ENCODE measurements at regions not wholly inside any gene's neighbourhood (a gene's known extent, or its start where the extent isn't known, plus 50 kb on each side); places are given as distances from the start of the nearest gene placed in this dataset.

GRCh38 chr7:131107337-131108211, 220.1 kb upstream of the MKLN1 start:
- peak; percentile 54 to 61 for DNase-seq (ENCODE audit: low read depth in 2 of 2)

- no peak for DNase-seq (ENCODE audit: low read depth in 2 of 2)
Measured at GRCh38 chr7:131108212-131108940, 219.3 kb upstream of the MKLN1 start.

GRCh38 chr7:131109011-131109758, 218.5 kb upstream of the MKLN1 start:
- no peak for DNase-seq (ENCODE audit: low read depth in 2 of 2)

- peak; percentile 45 to 64 for DNase-seq (ENCODE audit: low read depth in 2 of 2)
Measured at GRCh38 chr7:131109759-131110296, 217.8 kb upstream of the MKLN1 start.

- DNase-seq (ENCODE audit: low read depth in 2 of 2), result no peak
Measured at GRCh38 chr7:131110297-131111080, 217.2 kb upstream of the MKLN1 start.

- no peak for DNase-seq (ENCODE audit: low read depth in 2 of 2)
Measured at GRCh38 chr7:131111081-131111576, 216.5 kb upstream of the MKLN1 start.

- DNase-seq (ENCODE audit: low read depth in 2 of 2), result no peak
Measured at GRCh38 chr7:131111792-131112191, 215.9 kb upstream of the MKLN1 start.

GRCh38 chr7:131112431-131112830, 215.2 kb upstream of the MKLN1 start:
- DNase-seq (ENCODE audit: low read depth in 2 of 2), result no peak

GRCh38 chr7:131115340-131115739, 212.3 kb upstream of the MKLN1 start:
- DNase-seq (ENCODE audit: low read depth in 2 of 2), result no peak

GRCh38 chr7:131117439-131117838, 210.2 kb upstream of the MKLN1 start:
- DNase-seq (ENCODE audit: low read depth in 2 of 2), result no peak

GRCh38 chr7:131119381-131119780, 208.3 kb upstream of the MKLN1 start:
- no peak for DNase-seq (ENCODE audit: low read depth in 2 of 2)

GRCh38 chr7:131122394-131122793, 205.3 kb upstream of the MKLN1 start:
- no peak for DNase-seq (ENCODE audit: low read depth in 2 of 2)

- DNase-seq (ENCODE audit: low read depth in 2 of 2), result no peak
Measured at GRCh38 chr7:131124001-131124629, 203.6 kb upstream of the MKLN1 start.

GRCh38 chr7:131124867-131125266, 202.8 kb upstream of the MKLN1 start:
- DNase-seq (ENCODE audit: low read depth in 2 of 2), result no peak

GRCh38 chr7:131130324-131130723, 197.4 kb upstream of the MKLN1 start:
- no peak for DNase-seq (ENCODE audit: low read depth in 2 of 2)

- DNase-seq (ENCODE audit: low read depth in 2 of 2), result no peak
Measured at GRCh38 chr7:131131012-131131745, 196.5 kb upstream of the MKLN1 start.

GRCh38 chr7:131131746-131132431, 195.8 kb upstream of the MKLN1 start:
- no peak for DNase-seq (ENCODE audit: low read depth in 2 of 2)

- no peak for DNase-seq (ENCODE audit: low read depth in 2 of 2)
Measured at GRCh38 chr7:131139462-131139861, 188.2 kb upstream of the MKLN1 start.

GRCh38 chr7:131141443-131141967, 186.2 kb upstream of the MKLN1 start:
- no peak for DNase-seq (ENCODE audit: low read depth in 2 of 2)

Data from stimulated activated CD4-positive, alpha-beta T cell treated with anti-CD3 and anti-CD28 coated beads, Interleukin-15, amount 100 ng/mL, for 48 hours (primary cell).